ENCODE measurements at regions not wholly inside any gene's neighbourhood (a gene's known extent, or its start where the extent isn't known, plus 50 kb on each side); places are given as distances from the start of the nearest gene placed in this dataset.

DNA sequence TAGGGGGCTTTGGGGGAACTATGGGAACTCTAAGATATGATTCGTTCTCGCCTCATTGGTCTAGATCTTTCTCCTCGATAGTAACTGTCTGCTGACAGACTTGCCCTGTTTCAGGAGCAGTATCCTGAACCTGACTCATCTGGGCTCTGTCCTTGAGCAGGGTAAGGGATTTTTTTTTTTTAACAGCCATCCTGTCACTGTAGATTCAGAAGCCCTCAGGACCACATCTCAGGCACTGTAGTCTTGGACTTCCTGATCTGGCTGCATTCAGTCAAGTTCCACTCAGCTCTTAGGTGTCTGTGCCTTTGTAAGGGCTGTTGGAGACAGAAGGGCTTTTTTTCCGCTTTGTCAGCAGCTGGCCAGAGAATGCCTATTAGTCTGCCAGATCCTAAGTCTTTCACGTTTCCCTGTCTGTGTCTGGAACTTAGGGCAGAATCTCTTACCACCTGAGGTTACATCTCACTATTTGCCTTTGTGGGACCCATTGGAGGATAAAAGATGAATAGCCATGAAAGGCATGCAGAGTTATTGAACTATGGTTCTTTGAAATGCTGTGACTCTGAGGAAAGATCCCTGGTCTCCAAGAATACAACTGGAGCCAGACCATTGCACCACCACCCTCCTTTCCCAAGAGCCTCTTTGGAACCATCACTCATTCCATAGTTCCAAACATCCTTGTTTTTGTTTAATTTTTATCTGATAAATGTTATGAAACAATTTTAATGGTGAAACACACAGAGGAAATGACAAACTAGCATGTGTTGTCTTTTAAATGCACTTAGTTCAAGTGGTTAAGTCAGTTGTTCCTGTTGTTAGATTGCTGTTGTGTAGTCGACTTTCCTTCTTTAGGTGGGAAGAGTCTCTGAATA lies 49.7 kb upstream of the MACF1 start:
- TF ChIP-seq, protein P1, sequence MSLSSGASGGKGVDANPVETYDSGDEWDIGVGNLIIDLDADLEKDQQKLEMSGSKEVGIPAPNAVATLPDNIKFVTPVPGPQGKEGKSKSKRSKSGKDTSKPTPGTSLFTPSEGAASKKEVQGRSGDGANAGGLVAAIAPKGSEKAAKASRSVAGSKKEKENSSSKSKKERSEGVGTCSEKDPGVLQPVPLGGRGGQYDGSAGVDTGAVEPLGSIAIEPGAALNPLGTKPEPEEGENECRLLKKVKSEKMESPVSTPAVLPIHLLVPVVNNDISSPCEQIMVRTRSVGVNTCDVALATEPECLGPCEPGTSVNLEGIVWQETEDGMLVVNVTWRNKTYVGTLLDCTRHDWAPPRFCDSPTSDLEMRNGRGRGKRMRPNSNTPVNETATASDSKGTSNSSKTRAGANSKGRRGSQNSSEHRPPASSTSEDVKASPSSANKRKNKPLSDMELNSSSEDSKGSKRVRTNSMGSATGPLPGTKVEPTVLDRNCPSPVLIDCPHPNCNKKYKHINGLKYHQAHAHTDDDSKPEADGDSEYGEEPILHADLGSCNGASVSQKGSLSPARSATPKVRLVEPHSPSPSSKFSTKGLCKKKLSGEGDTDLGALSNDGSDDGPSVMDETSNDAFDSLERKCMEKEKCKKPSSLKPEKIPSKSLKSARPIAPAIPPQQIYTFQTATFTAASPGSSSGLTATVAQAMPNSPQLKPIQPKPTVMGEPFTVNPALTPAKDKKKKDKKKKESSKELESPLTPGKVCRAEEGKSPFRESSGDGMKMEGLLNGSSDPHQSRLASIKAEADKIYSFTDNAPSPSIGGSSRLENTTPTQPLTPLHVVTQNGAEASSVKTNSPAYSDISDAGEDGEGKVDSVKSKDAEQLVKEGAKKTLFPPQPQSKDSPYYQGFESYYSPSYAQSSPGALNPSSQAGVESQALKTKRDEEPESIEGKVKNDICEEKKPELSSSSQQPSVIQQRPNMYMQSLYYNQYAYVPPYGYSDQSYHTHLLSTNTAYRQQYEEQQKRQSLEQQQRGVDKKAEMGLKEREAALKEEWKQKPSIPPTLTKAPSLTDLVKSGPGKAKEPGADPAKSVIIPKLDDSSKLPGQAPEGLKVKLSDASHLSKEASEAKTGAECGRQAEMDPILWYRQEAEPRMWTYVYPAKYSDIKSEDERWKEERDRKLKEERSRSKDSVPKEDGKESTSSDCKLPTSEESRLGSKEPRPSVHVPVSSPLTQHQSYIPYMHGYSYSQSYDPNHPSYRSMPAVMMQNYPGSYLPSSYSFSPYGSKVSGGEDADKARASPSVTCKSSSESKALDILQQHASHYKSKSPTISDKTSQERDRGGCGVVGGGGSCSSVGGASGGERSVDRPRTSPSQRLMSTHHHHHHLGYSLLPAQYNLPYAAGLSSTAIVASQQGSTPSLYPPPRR (CRISPR knock-in tag; IDR thresholded peaks at IDR 0.05; ENCODE audit: borderline replicate concordance) = no peak
- TF ChIP-seq, protein P2, sequence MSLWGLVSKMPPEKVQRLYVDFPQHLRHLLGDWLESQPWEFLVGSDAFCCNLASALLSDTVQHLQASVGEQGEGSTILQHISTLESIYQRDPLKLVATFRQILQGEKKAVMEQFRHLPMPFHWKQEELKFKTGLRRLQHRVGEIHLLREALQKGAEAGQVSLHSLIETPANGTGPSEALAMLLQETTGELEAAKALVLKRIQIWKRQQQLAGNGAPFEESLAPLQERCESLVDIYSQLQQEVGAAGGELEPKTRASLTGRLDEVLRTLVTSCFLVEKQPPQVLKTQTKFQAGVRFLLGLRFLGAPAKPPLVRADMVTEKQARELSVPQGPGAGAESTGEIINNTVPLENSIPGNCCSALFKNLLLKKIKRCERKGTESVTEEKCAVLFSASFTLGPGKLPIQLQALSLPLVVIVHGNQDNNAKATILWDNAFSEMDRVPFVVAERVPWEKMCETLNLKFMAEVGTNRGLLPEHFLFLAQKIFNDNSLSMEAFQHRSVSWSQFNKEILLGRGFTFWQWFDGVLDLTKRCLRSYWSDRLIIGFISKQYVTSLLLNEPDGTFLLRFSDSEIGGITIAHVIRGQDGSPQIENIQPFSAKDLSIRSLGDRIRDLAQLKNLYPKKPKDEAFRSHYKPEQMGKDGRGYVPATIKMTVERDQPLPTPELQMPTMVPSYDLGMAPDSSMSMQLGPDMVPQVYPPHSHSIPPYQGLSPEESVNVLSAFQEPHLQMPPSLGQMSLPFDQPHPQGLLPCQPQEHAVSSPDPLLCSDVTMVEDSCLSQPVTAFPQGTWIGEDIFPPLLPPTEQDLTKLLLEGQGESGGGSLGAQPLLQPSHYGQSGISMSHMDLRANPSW (CRISPR knock-in tag; IDR thresholded peaks at IDR 0.05) = no peak
- no peak for TF ChIP-seq SMAD3 (CRISPR knock-in tag; conservative IDR thresholded peaks at IDR 0.05)
- TF ChIP-seq ZFPM2 (CRISPR knock-in tag; IDR thresholded peaks at IDR 0.05) = no peak
- TF ChIP-seq, protein P3, sequence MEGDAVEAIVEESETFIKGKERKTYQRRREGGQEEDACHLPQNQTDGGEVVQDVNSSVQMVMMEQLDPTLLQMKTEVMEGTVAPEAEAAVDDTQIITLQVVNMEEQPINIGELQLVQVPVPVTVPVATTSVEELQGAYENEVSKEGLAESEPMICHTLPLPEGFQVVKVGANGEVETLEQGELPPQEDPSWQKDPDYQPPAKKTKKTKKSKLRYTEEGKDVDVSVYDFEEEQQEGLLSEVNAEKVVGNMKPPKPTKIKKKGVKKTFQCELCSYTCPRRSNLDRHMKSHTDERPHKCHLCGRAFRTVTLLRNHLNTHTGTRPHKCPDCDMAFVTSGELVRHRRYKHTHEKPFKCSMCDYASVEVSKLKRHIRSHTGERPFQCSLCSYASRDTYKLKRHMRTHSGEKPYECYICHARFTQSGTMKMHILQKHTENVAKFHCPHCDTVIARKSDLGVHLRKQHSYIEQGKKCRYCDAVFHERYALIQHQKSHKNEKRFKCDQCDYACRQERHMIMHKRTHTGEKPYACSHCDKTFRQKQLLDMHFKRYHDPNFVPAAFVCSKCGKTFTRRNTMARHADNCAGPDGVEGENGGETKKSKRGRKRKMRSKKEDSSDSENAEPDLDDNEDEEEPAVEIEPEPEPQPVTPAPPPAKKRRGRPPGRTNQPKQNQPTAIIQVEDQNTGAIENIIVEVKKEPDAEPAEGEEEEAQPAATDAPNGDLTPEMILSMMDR (IDR thresholded peaks at IDR 0.05 in 2 of 3, conservative IDR thresholded peaks at IDR 0.05 in 1 of 3; ENCODE audit: insufficient read depth in 2 of 3, low read depth in 1 of 3, low read length in 3 of 3) = no peak
- TF ChIP-seq TCF3 (CRISPR knock-in tag; IDR thresholded peaks at IDR 0.05) = no peak
- TF ChIP-seq RAD21 (CRISPR knock-in tag; conservative IDR thresholded peaks at IDR 0.05 in 1 of 2, IDR thresholded peaks at IDR 0.05 in 1 of 2) = no peak
- TF ChIP-seq SP1 (CRISPR knock-in tag; IDR thresholded peaks at IDR 0.05) = no peak
- no peak for TF ChIP-seq EZH2 (IDR thresholded peaks at IDR 0.05; ENCODE audit: borderline replicate concordance, low read depth, low read length)
- TF ChIP-seq DDX20 (tag; IDR thresholded peaks at IDR 0.05; ENCODE audit: low read depth) = no peak
- TF ChIP-seq ZNF197 (CRISPR knock-in tag; IDR thresholded peaks at IDR 0.05; ENCODE audit: low read depth) = no peak
- TF ChIP-seq CHD4 (IDR thresholded peaks at IDR 0.05; ENCODE audit: insufficient read depth, insufficient replicate concordance, low read depth, low read length, poor library complexity, severe bottlenecking) = no peak
- TF ChIP-seq HNRNPUL1 (IDR thresholded peaks at IDR 0.05; ENCODE audit: low read length) = no peak
